IPS DF 6.9 (cell line): ENCODE measurements at regions not wholly inside any gene's neighbourhood (a gene's known extent, or its start where the extent isn't known, plus 50 kb on each side); places are given as distances from the start of the nearest gene placed in this dataset.

ENCODE experiments used
- DNase-seq: peaks from one replicate; pipeline ENCODE4 v3.0.0-alpha.2; 2013; ENCODE audit warnings: low read depth, low spot score
- H3K27ac ChIP-seq: one replicate; pipeline ENCODE4 v1.5.1; 2013; ENCODE audit warnings: low read length, control low read depth
- H3K27me3 ChIP-seq: 2 replicates; pipeline ENCODE4 v1.6.1; 2013; ENCODE audit warnings: mild to moderate bottlenecking, low read length; ENCODE audit not compliant: control insufficient read depth, insufficient read depth
- H3K36me3 ChIP-seq: 2 replicates; pipeline ENCODE4 v1.6.1; 2013; ENCODE audit warnings: low read length; ENCODE audit not compliant: control insufficient read depth, insufficient read depth
- H3K4me1 ChIP-seq: 2 replicates; pipeline ENCODE4 v1.6.1; 2013; ENCODE audit warnings: low read length; ENCODE audit not compliant: control insufficient read depth, insufficient read depth
- H3K4me3 ChIP-seq: 2 replicates; pipeline ENCODE4 v1.5.1; 2013; ENCODE audit warnings: mild to moderate bottlenecking, low read length
- H3K9me3 ChIP-seq: 2 replicates; pipeline ENCODE4 v1.6.1; 2013; ENCODE audit warnings: low read length, inconsistent platforms; ENCODE audit not compliant: control insufficient read depth, insufficient read depth
- WGBS: extraction: QIAGEN DNeasy Blood & Tissue Kit; methylation state at CpG from one replicate; pipeline ENCODE4 v1.1.7; 2013; ENCODE audit warnings: mixed read lengths, missing lambda C conversion rate; ENCODE audit not compliant: insufficient read length, insufficient coverage; 5-methylcytosine and 5-hydroxymethylcytosine counted together

DNA sequence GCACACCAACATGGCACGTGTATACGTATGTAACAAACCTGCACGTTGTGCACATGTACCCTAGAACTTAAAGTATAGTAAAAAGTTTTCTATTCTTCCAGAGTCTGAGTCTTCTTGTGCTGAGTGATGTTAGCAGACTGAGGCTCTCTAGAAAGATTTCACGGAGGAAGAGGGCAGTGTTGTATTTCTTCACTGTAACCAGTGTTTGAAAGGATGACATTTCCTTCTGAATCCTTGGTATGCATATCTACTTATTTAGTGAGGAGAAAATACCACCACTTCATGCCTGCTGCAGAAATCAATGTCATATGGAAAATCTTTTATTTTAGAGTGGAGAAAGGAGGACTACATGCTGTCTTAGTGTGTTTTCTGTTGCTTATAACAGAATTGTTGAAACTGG, 357.1 kb downstream of the CCDC85A start:
- H3K27me3 ChIP-seq = no peaks in the 10 kb centered on the region
- H3K9me3 ChIP-seq = no peaks in the 10 kb centered on the region
- DNase-seq = no peak
- WGBS = no CpG with 5 or more reads among the region's 4 CpGs
- no peaks in the 10 kb centered on the region for H3K4me1 ChIP-seq
- H3K4me3 ChIP-seq = no peak overlapping the region
- no peak overlapping the region for H3K27ac ChIP-seq
- no peaks in the 10 kb centered on the region for H3K36me3 ChIP-seq

DNA sequence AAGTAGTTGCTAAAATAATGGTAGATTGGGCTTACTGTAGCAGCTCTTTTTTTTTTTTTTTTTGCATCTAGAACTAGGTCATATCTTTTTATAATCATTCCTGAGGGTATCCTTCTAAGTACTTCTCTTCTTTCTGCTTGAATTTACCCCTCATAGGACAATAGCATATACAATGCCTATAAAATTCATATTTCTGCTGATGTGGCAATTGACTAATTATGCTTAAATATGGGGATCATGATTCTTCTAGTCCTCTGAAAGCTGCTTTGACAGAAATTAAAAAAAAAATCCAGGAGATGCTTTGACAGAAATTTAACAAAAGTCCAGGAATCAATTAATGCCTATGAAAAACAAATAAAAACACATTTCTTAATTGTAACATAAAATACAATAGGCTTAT, 358.4 kb downstream of the CCDC85A start:
- no peak overlapping the region for H3K27ac ChIP-seq
- DNase-seq = no peak
- H3K4me3 ChIP-seq = no peak overlapping the region
- H3K4me1 ChIP-seq = no peaks in the 10 kb centered on the region
- no peaks in the 10 kb centered on the region for H3K9me3 ChIP-seq
- no peaks in the 10 kb centered on the region for H3K27me3 ChIP-seq
- H3K36me3 ChIP-seq = no peaks in the 10 kb centered on the region

DNA sequence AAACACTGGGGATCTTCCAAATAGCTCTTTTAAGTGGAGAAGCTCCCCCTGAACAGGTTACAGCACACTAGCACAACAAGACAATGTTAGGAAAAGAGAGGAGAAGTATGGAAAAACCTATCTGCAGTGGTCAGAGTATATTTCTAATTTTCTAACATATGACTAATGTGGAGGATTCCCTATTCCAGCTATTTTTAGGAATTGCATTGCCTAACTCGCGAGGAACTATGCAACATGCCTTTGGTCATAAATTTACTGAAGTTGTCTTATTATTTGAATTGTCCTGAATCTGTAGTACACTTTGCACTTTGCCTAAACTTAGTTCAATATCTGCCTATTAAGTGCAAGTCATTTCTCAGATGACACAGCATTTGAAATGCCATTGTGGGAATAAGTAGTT, 381.4 kb downstream of the CCDC85A start:
- Histone ChIP-seq H3K9me3 (no peaks in the 10 kb centered on the region), H3K27ac (no peak overlapping the region), H3K27me3 (no peaks in the 10 kb centered on the region), H3K36me3 (no peaks in the 10 kb centered on the region), H3K4me1 (no peaks in the 10 kb centered on the region), H3K4me3 (no peak overlapping the region)
- WGBS = no CpG with 5 or more reads among the region's 2 CpGs
- no peak for DNase-seq

GRCh38 chr2:56571074-56571473, 387.3 kb downstream of the CCDC85A start:
- H3K9me3 ChIP-seq = no peaks in the 10 kb centered on the region
- no peaks in the 10 kb centered on the region for H3K36me3 ChIP-seq
- H3K27ac ChIP-seq = no peak overlapping the region
- H3K4me1 ChIP-seq = no peaks in the 10 kb centered on the region
- WGBS = no CpG with 5 or more reads among the region's 3 CpGs
- no peaks in the 10 kb centered on the region for H3K27me3 ChIP-seq
- no peak for DNase-seq
- H3K4me3 ChIP-seq = no peak overlapping the region

GRCh38 chr2:56576001-56576400, 392.2 kb downstream of the CCDC85A start:
- WGBS = no CpG with 5 or more reads among the region's 3 CpGs
- Histone ChIP-seq H3K4me1 (no peaks in the 10 kb centered on the region), H3K36me3 (no peaks in the 10 kb centered on the region), H3K9me3 (no peaks in the 10 kb centered on the region), H3K27me3 (no peaks in the 10 kb centered on the region), H3K27ac (no peak overlapping the region), H3K4me3 (no peak overlapping the region)
- DNase-seq = no peak

DNA sequence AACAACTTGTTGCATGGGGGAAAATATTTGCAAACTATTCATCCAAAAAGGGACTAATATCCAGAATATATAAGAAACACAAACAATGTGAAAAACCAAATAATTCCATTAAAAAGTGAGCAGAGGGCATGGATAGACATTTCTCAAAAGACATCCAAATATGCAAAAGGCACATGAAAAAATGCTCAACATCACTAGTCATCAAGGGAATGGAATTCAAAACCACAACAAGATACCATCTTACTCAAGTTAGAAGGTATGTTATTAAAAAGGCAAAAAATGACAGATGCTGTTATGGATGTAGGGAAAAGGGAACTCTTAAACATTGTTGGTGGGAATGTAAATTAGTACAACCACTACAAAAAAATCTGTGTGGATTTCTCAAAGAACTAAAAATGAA, 396.5 kb downstream of the CCDC85A start:
- H3K27ac ChIP-seq = no peak overlapping the region
- no peaks in the 10 kb centered on the region for H3K4me1 ChIP-seq
- no peak for DNase-seq
- no peaks in the 10 kb centered on the region for H3K36me3 ChIP-seq
- H3K9me3 ChIP-seq = no peaks in the 10 kb centered on the region
- H3K4me3 ChIP-seq = no peak overlapping the region
- H3K27me3 ChIP-seq = no peaks in the 10 kb centered on the region

DNA sequence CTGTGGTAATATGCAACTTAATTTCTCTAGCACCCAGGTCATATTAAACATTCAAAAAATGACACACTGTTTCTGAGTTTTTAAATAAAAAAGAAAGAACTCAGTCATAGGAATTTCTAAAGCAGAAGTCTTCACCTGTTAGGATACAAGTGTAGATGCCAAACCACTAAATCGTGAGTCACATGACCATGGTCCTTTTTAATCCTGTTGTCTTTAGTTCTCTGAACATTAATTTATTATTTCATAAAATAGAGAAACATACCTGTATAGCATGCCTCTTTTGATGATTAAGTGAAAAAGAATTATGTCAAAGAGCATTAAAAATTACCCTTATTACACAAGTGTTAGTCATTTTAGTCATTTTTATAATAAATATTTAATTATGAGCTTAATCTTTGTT, 398.8 kb downstream of the CCDC85A start:
- WGBS = no CpG with 5 or more reads among the region's 1 CpG
- DNase-seq = no peak
- H3K36me3 ChIP-seq = no peaks in the 10 kb centered on the region
- no peak overlapping the region for H3K4me3 ChIP-seq
- H3K27ac ChIP-seq = no peak overlapping the region
- H3K4me1 ChIP-seq = no peaks in the 10 kb centered on the region
- H3K9me3 ChIP-seq = no peaks in the 10 kb centered on the region
- no peaks in the 10 kb centered on the region for H3K27me3 ChIP-seq

- no peak overlapping the region for H3K27ac ChIP-seq
- no peak for DNase-seq
- no peaks in the 10 kb centered on the region for H3K4me1 ChIP-seq
- no peaks in the 10 kb centered on the region for H3K9me3 ChIP-seq
- no peaks in the 10 kb centered on the region for H3K36me3 ChIP-seq
- H3K4me3 ChIP-seq = no peak overlapping the region
- H3K27me3 ChIP-seq = no peaks in the 10 kb centered on the region
- no CpG with 5 or more reads among the region's 1 CpG for WGBS
Measured at GRCh38 chr2:56583796-56584315, 400.1 kb downstream of the CCDC85A start.

DNA sequence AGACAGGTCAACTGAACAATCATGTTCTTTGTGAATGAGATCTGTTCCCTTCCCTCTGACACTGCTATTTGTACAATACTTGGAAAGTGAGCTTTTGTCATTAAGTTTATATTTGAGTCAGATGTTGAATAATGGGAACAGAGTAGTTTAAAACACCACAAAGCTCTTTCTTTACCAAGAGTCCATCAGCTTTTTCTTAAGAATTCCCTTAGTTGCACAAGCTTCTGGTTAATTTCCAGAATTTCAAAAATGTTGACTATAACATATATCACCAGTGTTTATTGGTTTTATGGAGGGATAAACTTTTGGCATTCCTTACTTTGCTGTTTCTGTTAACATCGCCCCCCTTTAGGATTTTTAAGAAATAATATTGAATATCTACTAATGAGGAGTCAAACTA, 403.7 kb downstream of the CCDC85A start:
- Histone ChIP-seq H3K36me3 (no peaks in the 10 kb centered on the region), H3K4me1 (no peaks in the 10 kb centered on the region), H3K27ac (no peak overlapping the region), H3K9me3 (no peaks in the 10 kb centered on the region), H3K4me3 (no peak overlapping the region), H3K27me3 (no peaks in the 10 kb centered on the region)
- no CpG with 5 or more reads among the region's 1 CpG for WGBS
- no peak for DNase-seq

DNA sequence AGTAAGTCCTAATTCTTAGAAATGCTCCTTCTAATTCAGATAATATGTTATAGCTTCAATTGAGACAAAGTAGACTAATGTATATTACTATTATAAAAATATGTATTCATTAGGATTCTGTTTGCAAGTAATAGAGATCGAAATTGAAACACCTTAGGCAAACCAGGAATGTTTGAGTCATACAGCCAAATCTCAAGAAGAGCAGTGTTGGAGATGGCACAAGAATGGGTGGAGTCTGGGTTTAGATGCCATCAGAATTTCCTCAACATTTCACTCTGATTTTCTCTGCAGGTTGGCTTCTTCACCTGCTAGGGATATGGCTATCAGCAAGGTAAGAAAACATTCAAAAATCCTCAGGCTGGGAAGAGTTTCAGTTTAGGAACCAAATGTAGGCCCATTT, 405.4 kb downstream of the CCDC85A start:
- DNase-seq = no peak
- H3K27ac ChIP-seq = no peak overlapping the region
- H3K4me1 ChIP-seq = no peaks in the 10 kb centered on the region
- no peaks in the 10 kb centered on the region for H3K27me3 ChIP-seq
- no CpG with 5 or more reads among the region's 1 CpG for WGBS
- H3K4me3 ChIP-seq = no peak overlapping the region
- no peaks in the 10 kb centered on the region for H3K9me3 ChIP-seq
- no peaks in the 10 kb centered on the region for H3K36me3 ChIP-seq

GRCh38 chr2:56589835-56590234, 406.0 kb downstream of the CCDC85A start:
- Histone ChIP-seq H3K27ac (no peak overlapping the region), H3K4me3 (no peak overlapping the region), H3K27me3 (no peaks in the 10 kb centered on the region), H3K36me3 (no peaks in the 10 kb centered on the region), H3K9me3 (no peaks in the 10 kb centered on the region), H3K4me1 (no peaks in the 10 kb centered on the region)
- no peak for DNase-seq
